GM18858 (cell line): ENCODE measurements at regions not wholly inside any gene's neighbourhood (a gene's known extent, or its start where the extent isn't known, plus 50 kb on each side); places are given as distances from the start of the nearest gene placed in this dataset.
"Not testable (repeated sequence)": the region's sequence is repeated elsewhere in the genome, so short reads cannot be mapped to it uniquely, and the experiment has no call there.

Source experiments
- ATAC-seq: cut with Tn5 transposase; IDR thresholded peaks from one replicate; pipeline ENCODE4 v1.9.1; 2021; ENCODE audit not compliant: unreplicated experiment

GRCh38 chr13:23007426-23007825 lies 173.4 kb upstream of the SGCG start:
- no peak for ATAC-seq

DNA sequence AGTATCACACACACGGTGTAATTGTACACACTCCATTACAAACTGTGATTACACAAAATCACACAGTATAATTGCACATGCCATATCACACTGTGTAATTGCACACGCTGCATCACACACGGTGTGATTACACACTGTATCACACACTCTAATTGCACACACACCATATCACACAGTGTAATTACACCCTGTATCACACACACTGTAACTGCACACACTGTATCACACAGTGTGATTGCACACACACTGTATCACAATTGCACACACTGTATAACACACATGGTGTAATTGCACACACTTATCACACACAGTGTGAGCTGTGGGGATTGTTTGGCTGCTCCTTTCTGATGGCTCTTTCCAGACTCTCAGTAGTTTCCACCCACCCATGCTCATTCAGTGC lies 162.6 kb upstream of the SGCG start:
- no peak for ATAC-seq

DNA sequence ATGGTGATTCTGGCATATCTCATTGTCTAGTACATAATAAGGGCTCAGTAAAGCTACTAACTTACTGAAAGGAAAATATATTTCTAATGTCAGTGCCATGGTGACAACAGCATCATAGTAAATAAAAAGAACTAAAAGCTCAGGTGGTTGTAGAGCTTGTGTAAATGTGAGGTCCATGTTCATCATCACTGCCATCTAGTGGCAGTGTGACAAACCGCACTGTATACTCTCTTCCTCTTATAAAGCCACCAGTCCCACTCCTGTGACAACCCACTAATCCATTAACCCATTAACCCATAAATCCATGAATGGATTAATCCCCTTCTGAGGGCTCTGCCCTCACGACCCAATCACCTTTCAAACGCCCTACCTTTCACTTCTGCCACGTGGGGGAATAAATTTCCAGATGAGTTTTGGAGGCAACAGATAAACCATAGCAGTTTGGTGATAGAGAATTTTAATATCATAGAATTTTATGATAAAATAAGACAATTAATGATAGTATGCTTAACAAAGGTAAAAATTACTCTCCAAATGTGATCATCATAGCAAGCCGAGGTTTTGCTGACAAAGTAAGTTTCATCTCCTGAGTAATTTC lies 160.4 kb upstream of the SGCG start:
- peak; percentile 99 for ATAC-seq

DNA sequence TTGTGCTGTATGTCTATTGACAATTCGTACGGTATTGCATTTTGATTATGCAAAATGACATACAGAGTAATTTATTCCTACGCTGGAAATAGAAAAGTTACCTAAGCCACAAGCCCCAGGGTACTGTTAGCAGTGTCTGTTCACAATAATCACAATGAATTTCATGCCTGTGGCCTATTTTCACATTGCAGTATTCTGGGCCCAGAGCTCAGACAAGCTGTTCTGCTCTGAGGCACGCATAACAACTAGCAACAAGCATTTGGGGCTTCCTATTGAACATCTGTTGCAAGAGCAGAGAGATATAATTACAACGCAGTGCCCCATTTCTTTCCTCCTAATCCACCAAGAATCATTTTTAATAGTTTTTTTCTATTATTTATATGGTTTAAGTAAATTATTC lies 158.9 kb upstream of the SGCG start:
- ATAC-seq: no peak

DNA sequence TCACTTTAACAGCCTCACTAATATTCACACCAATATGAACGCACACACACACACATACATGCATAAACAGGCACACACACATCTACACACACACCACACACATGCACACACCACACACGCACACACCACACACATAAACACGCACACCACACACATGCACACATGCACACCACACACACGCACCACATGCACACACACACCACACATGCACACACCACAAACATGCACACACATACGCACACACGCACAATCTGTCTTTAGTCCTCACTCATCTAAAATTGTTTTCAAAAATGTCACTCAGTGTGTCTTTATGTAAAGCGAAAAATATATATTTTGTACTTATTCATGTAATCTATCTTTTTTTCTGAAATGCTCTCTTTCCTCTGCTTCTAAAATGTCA lies 158.1 kb upstream of the SGCG start:
- no peak for ATAC-seq

- ATAC-seq: no peak
Measured at GRCh38 chr13:23025864-23026608, 154.7 kb upstream of the SGCG start.

DNA sequence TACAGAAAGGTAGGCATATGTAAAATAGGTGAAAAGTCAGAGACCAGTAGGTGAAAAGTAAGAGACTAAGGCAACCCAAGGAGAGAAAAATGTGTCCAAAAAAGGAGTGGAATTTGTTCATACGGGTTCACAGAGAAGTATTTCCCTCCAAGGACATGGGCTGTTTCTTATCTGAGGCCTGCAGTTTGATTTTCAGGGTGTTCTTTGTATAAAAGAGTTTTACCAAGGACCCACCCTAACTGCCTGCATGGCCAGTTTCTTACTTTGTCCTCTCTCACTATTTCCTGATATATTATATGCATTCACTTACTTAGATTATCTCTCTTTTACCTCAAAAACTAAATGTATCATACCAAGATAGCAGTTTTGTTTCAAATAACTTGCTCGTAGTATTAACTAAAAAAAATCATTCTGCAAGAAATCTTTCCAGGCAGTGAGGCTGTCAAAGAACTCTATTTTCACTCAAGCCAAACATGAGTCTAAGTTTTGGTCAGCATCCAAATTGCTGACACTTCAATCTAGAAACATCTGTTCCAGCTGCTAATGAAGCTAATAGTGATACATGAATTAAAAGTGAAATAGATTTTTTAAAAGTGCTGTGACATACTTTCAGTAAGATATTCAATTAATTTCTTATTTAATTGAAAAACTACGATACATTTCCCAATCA lies 141.4 kb upstream of the SGCG start:
- ATAC-seq: no peak

- no peak for ATAC-seq
Measured at GRCh38 chr13:23042181-23042580, 138.6 kb upstream of the SGCG start.

- ATAC-seq: no peak
Measured at GRCh38 chr13:23044906-23045305, 135.9 kb upstream of the SGCG start.

- no peak for ATAC-seq
Measured at GRCh38 chr13:23050126-23050525, 130.7 kb upstream of the SGCG start.

GRCh38 chr13:23053711-23054110 lies 127.1 kb upstream of the SGCG start:
- not testable (repeated sequence) for ATAC-seq

- ATAC-seq: no peak
Measured at GRCh38 chr13:23059173-23059572, 121.6 kb upstream of the SGCG start.

DNA sequence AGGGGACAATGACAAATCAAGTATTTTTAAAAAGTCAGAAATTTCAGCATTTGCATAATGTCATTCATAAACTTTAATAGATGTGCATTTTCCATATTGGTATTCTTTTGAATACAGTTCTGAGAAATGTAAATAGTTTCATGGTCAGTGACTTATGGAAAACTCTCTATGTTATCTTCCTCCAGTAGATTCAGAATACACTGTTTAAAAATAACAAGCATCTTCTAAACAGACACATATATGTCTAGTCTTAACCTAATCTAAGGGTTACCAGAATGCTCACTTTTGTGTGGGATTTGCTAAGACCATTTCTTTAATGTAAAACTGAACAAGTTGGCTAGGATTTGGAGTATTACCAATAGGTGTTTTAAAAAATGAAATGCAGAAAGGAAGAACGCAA lies 119.8 kb upstream of the SGCG start:
- no peak for ATAC-seq

- no peak for ATAC-seq
Measured at GRCh38 chr13:23067129-23067528, 113.7 kb upstream of the SGCG start.

- no peak for ATAC-seq
Measured at GRCh38 chr13:23069566-23069965, 111.2 kb upstream of the SGCG start.

DNA sequence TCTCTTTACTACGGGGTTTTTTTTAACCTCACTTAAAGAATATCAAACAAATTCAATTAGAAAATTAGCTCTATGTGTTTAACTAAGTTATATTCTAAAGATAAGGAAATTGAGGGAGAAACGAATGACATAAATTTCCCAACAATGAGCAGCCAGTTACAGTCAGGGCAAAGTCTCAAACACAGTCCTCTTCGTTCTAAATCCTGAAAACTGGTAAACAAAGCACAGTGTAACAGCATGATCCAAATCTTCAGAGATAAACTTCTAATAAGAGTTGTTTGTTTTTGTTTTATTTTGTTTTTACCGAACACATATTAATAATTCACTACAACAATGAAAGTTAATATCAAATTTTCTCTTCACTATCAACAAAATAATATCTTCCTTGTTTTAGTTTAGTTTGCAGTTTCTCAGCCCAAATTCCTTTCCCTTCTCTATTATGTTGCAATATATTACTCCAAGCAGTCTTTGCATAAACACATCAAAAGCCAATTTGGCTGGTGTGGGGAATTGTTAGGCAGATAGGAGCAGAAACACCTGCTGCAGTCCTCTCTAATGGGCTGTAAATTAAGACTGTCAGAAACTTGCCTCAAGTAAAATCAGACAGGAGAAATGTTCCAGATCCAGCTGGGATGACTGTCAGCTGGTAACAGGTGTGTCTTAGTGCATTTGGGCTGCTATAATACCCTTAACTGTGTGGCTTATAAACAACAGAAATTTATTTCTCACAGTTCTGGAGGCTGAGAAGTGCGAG lies 106.5 kb upstream of the SGCG start:
- no peak for ATAC-seq

GRCh38 chr13:23081220-23081619 lies 99.6 kb upstream of the SGCG start:
- no peak for ATAC-seq

GRCh38 chr13:23081901-23082300 lies 98.9 kb upstream of the SGCG start:
- no peak for ATAC-seq

DNA sequence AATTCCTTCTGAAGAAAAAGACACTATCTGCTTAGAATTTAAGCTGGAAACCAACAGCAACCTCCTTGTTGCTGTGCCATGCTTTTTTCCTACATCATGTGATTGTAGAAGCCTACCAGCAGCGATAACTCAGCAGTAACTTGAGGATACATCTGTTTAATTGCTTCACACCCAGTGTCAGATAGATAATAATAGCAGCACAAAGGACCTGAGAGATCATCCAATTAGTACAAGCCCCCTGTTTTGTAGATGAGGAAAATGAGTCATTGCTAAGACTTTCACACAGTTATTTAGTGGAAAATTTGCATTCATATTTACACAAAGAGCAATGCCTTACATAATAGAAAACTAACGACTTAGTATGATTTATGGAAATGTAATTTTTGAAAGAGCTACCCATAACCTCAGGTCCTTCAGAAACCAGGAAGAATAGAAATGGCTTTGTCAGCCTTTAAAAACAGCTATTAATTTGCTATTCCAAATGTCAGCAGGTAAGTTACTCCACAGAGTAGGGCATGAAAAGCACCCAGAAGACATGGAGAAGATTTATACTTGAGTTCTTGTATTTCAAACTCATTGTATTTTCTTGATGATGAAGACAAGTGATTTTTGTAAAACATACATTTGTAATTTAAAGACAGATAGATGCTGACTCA lies 93.7 kb upstream of the SGCG start:
- no peak for ATAC-seq

DNA sequence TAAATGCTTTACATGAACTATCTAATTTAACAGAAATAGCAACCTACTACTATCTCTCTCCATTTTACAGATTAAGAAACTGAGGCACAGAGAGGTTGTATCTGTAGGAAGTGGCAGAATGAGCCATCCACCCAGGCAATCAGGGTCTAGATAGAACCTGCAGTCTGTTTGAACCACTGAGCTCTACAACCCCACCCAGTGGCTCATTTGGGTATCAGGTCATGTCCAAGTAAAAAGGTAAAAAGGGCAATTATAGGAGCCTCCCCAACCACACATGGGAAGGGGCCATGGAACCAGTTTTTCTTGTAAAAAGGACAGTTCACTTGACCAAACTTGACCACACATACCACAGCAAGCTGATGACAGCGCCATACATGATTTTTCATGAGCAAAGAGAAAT lies 92.9 kb upstream of the SGCG start:
- ATAC-seq: no peak
